Stomach (tissue), 8 donors: ENCODE measurements at regions not wholly inside any gene's neighbourhood (a gene's known extent, or its start where the extent isn't known, plus 50 kb on each side); places are given as distances from the start of the nearest gene placed in this dataset.

Experiments
- DNase-seq, 2 donors: peaks; one replicate each; pipeline versions ENCODE4 v3.0.0 to v3.0.0-alpha.2; 2013 to 2019
- H3K27ac ChIP-seq, 5 donors: fragments of 200-600 bp in 4 of 5; sonication (generic) in 4 of 5; one replicate each; pipeline ENCODE4 v1.5.1; 2013 to 2019; ENCODE audit warnings: mild to moderate bottlenecking in 1 of 5, moderate library complexity in 1 of 5
- H3K27me3 ChIP-seq, 3 donors: fragments of 200-600 bp; sonication (generic); one replicate each; pipeline ENCODE4 v1.5.1; 2017 to 2019; ENCODE audit warnings: mixed run types in 1 of 3
- H3K36me3 ChIP-seq, 4 donors: fragments of 200-600 bp; sonication (generic); 1 replicate in 3 of 4; 2 replicates in 1 of 4; pipeline ENCODE4 v1.5.1; 2016 to 2019
- H3K4me1 ChIP-seq, 4 donors: fragments of 200-600 bp; sonication (generic); one replicate each; pipeline ENCODE4 v1.5.1; 2016 to 2019
- H3K4me3 ChIP-seq, 4 donors: fragments of 200-600 bp; sonication (generic) in 3 of 4; one replicate each; pipeline ENCODE4 v1.5.1; 2016 to 2019; ENCODE audit warnings: mild to moderate bottlenecking in 1 of 4
- H3K9me3 ChIP-seq, 4 donors: fragments of 200-600 bp; sonication (generic); one replicate each; pipeline ENCODE4 v1.5.1; 2016 to 2019
- EP300 ChIP-seq: sonication (generic); formaldehyde crosslinking; IDR thresholded peaks from one replicate; pipeline ENCODE4 v1.6.1; 2017; ENCODE audit warnings: antibody characterized with exemption
- POLR2A ChIP-seq, 4 donors: fragments of 450-650 bp; IDR thresholded peaks; one replicate each; pipeline ENCODE4 v1.6.1; 2016; ENCODE audit warnings: antibody characterized with exemption in 4 of 4, control low read depth in 2 of 4, mild to moderate bottlenecking in 1 of 4, moderate library complexity in 1 of 4
- POLR2AphosphoS5 ChIP-seq, 3 donors: sonication (generic); formaldehyde crosslinking; IDR thresholded peaks; one replicate each; pipeline ENCODE4 v1.6.1; 2016; ENCODE audit warnings: antibody characterized with exemption in 3 of 3
- WGBS, 5 donors: extraction: QIAGEN DNeasy Blood & Tissue Kit in 3 of 5; methylation state at CpG; one replicate each; pipeline versions ENCODE4 v1.1.5 to v1.1.7; 2013 to 2018; 5-methylcytosine and 5-hydroxymethylcytosine counted together
- intact Hi-C: fragments of 100-400 bp; cut with DNase I; formaldehyde crosslinking; loops from one replicate; pipeline ENCODE4 v1.15.1; 2023; ENCODE audit warnings: low total_unique reads
- TF ChIP-seq, protein P1 (sequence below), 7 experiments: fragments of 450-650 bp in 4 of 7; fragments of 200-600 bp in 3 of 7; sonication (generic) in 3 of 7; IDR thresholded peaks; one replicate each; pipeline ENCODE4 v1.5.1; 2016 to 2019; ENCODE audit warnings: antibody characterized with exemption in 7 of 7, control low read depth in 2 of 7, mild to moderate bottlenecking in 1 of 7
- donor health status: healthy with polysubstance abuse.
- donor health status: Bipolar disorder and iron deficiency.
- donor health status: healthy.

DNA sequence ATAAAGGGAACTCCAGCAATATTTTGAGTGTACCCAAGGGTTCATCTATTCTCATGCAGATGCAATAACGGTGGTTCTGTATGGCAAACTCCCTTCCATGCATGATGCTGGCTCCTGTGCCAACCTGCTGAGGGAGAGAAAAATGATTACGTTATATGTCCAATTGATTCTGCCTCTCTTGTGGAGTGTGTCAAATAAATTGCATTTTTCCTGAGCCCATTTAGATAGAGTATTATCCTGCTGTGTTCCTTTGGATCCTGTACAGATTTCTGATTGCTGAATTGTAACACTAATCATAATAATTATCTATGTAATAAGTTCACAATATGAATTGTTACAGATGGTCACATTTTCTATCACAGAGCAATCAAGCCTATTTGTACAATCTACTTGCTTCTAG, 821.7 kb downstream of the C4orf33 start:
- Histone ChIP-seq H3K9me3 (no peaks in the 10 kb centered on the region), H3K27ac (no peak overlapping the region), H3K4me1 (no peaks in the 10 kb centered on the region), H3K4me3 (no peak overlapping the region), H3K36me3 (no peaks in the 10 kb centered on the region), H3K27me3 (no peaks in the 10 kb centered on the region)
- no peak for DNase-seq
- no peak for TF ChIP-seq POLR2AphosphoS5 (IDR thresholded peaks at IDR 0.05)
- intact Hi-C loops = no loop called here
- WGBS, 5 donors = 68 to 81% (median 78%) methylated on average over 2 of the region's 2 CpGs

DNA sequence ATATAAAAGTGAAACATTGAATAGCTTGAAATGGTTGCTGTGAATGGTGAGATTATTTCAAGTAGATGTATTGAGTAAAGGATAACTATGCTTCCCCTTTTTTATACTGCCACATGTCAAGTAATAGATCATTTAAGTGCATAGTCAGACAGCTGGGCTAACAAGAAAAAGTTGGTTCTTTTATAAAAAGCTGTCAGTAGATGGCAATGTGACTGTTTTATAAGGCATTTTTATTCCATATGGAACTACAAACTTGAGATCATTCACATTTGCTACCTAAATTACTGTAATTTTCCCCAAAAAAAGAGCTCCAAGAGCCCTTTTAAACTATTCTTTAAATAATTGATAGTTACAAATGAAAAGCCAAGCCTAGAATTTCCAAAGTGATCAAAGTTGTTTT, 831.0 kb downstream of the C4orf33 start:
- intact Hi-C loops = no loop called here
- H3K36me3 ChIP-seq = no peaks in the 10 kb centered on the region
- H3K9me3 ChIP-seq = no peaks in the 10 kb centered on the region
- H3K4me1 ChIP-seq = no peaks in the 10 kb centered on the region
- TF ChIP-seq EP300 = no peak
- no peak for TF ChIP-seq POLR2AphosphoS5 (IDR thresholded peaks at IDR 0.05)
- TF ChIP-seq, protein P1, sequence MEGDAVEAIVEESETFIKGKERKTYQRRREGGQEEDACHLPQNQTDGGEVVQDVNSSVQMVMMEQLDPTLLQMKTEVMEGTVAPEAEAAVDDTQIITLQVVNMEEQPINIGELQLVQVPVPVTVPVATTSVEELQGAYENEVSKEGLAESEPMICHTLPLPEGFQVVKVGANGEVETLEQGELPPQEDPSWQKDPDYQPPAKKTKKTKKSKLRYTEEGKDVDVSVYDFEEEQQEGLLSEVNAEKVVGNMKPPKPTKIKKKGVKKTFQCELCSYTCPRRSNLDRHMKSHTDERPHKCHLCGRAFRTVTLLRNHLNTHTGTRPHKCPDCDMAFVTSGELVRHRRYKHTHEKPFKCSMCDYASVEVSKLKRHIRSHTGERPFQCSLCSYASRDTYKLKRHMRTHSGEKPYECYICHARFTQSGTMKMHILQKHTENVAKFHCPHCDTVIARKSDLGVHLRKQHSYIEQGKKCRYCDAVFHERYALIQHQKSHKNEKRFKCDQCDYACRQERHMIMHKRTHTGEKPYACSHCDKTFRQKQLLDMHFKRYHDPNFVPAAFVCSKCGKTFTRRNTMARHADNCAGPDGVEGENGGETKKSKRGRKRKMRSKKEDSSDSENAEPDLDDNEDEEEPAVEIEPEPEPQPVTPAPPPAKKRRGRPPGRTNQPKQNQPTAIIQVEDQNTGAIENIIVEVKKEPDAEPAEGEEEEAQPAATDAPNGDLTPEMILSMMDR (IDR thresholded peaks at IDR 0.05) = no peak
- no peak for TF ChIP-seq POLR2A (IDR thresholded peaks at IDR 0.05)
- H3K4me3 ChIP-seq = no peak overlapping the region
- H3K27ac ChIP-seq = no peak overlapping the region
- H3K27me3 ChIP-seq = no peaks in the 10 kb centered on the region
- peak in 1 of 2 donors; percentile 6 for DNase-seq

DNA sequence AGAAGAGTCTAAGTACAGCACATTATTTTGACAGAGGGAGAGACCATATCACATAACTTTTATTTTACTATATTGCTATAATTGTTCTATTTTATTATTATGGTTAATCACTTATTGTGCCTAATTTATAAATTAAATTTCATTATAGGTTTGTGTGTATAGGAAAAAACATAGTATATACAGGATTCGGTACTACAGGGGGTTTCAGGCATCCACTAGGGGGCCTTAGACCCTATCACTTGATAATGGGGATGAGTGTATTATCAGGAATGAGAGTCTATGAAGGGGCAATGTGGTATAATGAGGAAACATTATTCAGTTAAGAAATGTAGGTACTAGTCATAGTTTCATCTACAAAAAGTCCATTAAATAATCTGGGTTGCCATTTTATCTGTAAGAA, 833.1 kb downstream of the C4orf33 start:
- peak in 1 of 2 donors; percentile 5 for DNase-seq
- Histone ChIP-seq H3K4me3 (no peak overlapping the region), H3K9me3 (no peaks in the 10 kb centered on the region), H3K27me3 (no peaks in the 10 kb centered on the region), H3K36me3 (no peaks in the 10 kb centered on the region), H3K27ac (no peak overlapping the region), H3K4me1 (no peaks in the 10 kb centered on the region)
- intact Hi-C loops = no loop called here
- TF ChIP-seq POLR2A (IDR thresholded peaks at IDR 0.05) (no peak), POLR2AphosphoS5 (IDR thresholded peaks at IDR 0.05) (no peak), EP300 (no peak)
- TF ChIP-seq, protein P1 (IDR thresholded peaks at IDR 0.05) = no peak
- WGBS, 5 donors = 67 to 81% (median 76%) methylated on average over 1 of the region's 1 CpG

DNA sequence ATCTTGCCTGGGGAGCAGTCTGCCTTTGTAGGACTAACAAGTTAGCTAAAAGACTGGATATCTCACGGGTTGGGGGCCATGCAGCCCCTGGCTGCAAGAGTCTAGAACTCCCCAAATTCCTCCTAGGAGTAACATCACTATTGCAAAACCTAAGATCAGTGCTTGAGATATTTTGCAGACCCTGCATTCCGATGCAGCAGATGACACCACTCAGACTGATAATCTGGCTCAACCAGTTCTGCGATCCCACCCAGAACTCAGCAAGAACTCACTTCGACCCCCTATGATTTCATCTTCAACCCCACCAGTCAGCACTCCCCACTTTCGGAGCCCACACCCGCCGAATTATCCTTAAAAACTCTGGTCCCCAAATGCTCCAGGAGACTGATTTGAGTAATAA, 834.0 kb downstream of the C4orf33 start:
- Histone ChIP-seq H3K9me3 (no peaks in the 10 kb centered on the region), H3K4me3 (no peak overlapping the region)

DNA sequence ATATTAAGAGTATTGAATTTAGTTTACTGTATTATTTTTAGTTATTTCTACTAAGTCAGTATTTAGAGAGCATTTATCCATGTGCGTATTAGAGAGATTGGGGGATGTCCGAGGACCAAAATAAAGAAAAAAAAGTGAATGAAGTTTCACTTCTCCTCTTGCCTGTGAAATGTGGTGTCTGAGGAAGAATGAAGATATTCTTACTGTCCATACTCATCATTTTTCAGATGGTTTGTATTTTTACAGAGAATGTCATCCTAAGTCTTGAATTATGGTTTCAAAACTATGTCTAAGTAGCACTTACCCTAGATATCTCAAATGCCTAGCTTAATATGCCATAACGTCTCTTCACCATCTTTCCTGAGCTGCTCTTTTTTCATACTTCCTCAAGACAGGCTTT, 854.3 kb downstream of the C4orf33 start:
- H3K9me3 ChIP-seq = peaks cover 0 to 4% (median 0%) of the 10 kb centered on the region in 4 donors
- intact Hi-C loops = no loop called here
- no peak for TF ChIP-seq EP300
- no peak for TF ChIP-seq POLR2AphosphoS5 (IDR thresholded peaks at IDR 0.05)
- no peak for TF ChIP-seq POLR2A (IDR thresholded peaks at IDR 0.05)
- TF ChIP-seq, protein P1 (IDR thresholded peaks at IDR 0.05) = no peak
- H3K36me3 ChIP-seq = no peaks in the 10 kb centered on the region
- H3K4me3 ChIP-seq = no peak overlapping the region
- DNase-seq = no peak
- no peaks in the 10 kb centered on the region for H3K4me1 ChIP-seq
- H3K27ac ChIP-seq = no peak overlapping the region
- 80 to 86% (median 82%) methylated on average over 3 of the region's 3 CpGs for WGBS, 5 donors
- H3K27me3 ChIP-seq = no peaks in the 10 kb centered on the region

More for the DNA sequence above, 834.0 kb downstream of the C4orf33 start:
- H3K4me1 ChIP-seq = no peaks in the 10 kb centered on the region
- 80 to 84% (median 83%) methylated on average over 7 of the region's 7 CpGs for WGBS, 5 donors
- intact Hi-C loops = no loop called here
- no peaks in the 10 kb centered on the region for H3K36me3 ChIP-seq
- H3K27ac ChIP-seq = no peak overlapping the region
- no peaks in the 10 kb centered on the region for H3K27me3 ChIP-seq
- DNase-seq = no peak
- TF ChIP-seq, protein P1 (IDR thresholded peaks at IDR 0.05) = no peak
